Stimulated activated naive CD8-positive, alpha-beta T cell treated with anti-CD3 and anti-CD28 coated beads, Interleukin-15, amount 100 ng/mL, for 72 hours (primary cell): ENCODE measurements at regions not wholly inside any gene's neighbourhood (a gene's known extent, or its start where the extent isn't known, plus 50 kb on each side); places are given as distances from the start of the nearest gene placed in this dataset.
A peak's percentile ranks its signal among the peaks of the same experiment; 100 is the strongest.

Source experiments
- ATAC-seq: fragments of 150-1000 bp; cut with Tn5 transposase; 2 replicates; pipeline ENCODE4 v1.10.0; 2021; ENCODE audit warnings: mild to moderate bottlenecking, moderate library complexity
- DNase-seq, 2 donors: peaks; one replicate each; pipeline ENCODE4 v3.0.0; 2021 to 2022
- H3K27ac Mint-ChIP-seq, 2 donors: one replicate each; pipeline ENCODE4 v1.8.0; 2022; ENCODE audit warnings: mild to moderate bottlenecking in 2 of 2, mixed read lengths in 2 of 2, moderate library complexity in 2 of 2
- H3K27me3 Mint-ChIP-seq: one replicate; pipeline ENCODE4 v1.8.0; 2022; ENCODE audit warnings: mixed read lengths
- H3K4me1 Mint-ChIP-seq: one replicate; pipeline ENCODE4 v1.8.0; 2022; ENCODE audit warnings: mild to moderate bottlenecking, mixed read lengths
- H3K4me3 Mint-ChIP-seq, 2 donors: one replicate each; pipeline ENCODE4 v1.8.0; 2022; ENCODE audit warnings: mild to moderate bottlenecking in 2 of 2, mixed read lengths in 2 of 2, moderate library complexity in 1 of 2
- H3K9me3 Mint-ChIP-seq, 2 donors: one replicate each; pipeline ENCODE4 v1.8.0; 2022; ENCODE audit warnings: mixed read lengths in 2 of 2

DNA sequence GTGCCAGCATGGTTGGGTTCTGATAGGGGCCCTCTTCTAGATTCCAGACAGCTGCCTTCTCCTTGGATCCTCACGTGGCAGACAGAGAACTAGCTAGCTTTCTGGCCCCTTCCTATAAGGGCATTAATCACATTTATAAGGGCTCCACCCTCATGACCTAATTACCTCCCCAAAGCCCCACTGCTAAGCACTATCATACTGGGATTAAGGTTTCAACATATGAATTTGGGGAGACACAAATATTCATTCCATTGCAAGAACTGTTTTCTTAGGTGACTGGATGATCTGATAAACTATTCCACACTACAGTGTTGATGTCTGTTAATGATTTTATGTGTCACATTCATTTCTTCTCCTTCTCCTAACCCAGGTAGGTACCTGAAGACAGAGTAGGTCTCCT lies 135.8 kb upstream of the COL21A1 start:
- Mint-ChIP-seq H3K4me3 (no peak overlapping the region), H3K27me3 (no peaks in the 10 kb centered on the region), H3K27ac (no peak overlapping the region), H3K9me3 (no peaks in the 10 kb centered on the region), H3K4me1 (no peaks in the 10 kb centered on the region)
- ATAC-seq (no peak), DNase-seq (no peak)

DNA sequence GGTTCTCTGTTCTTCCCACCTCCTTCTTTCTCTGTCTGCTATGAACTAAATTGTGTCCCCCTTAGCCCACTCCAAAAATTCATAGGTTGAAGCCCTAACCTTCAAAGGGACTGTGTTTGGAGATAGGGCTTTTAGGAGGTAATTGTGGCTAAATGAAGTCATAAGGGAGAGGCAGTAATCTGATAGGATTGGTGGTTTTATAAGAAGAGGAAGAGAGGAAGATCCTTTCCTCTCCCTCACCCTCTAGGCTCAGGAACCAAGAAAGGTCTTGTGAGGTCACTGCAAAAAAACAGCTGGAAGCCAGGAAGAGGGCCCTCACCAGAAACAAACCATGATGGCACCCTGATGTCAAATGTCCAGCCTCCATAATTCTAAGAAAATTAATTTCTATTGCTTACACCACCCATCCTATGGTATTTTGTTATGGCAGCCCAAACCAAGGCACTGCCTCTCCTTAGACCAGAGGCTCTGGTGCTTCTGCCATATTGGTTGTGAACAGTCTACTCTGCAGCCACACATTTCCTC lies 135.1 kb upstream of the COL21A1 start:
- no peaks in the 10 kb centered on the region for H3K27me3 Mint-ChIP-seq
- ATAC-seq: no peak
- no peak overlapping the region for H3K4me3 Mint-ChIP-seq
- H3K4me1 Mint-ChIP-seq: no peaks in the 10 kb centered on the region
- H3K27ac Mint-ChIP-seq: no peak overlapping the region
- no peaks in the 10 kb centered on the region for H3K9me3 Mint-ChIP-seq
- no peak for DNase-seq

DNA sequence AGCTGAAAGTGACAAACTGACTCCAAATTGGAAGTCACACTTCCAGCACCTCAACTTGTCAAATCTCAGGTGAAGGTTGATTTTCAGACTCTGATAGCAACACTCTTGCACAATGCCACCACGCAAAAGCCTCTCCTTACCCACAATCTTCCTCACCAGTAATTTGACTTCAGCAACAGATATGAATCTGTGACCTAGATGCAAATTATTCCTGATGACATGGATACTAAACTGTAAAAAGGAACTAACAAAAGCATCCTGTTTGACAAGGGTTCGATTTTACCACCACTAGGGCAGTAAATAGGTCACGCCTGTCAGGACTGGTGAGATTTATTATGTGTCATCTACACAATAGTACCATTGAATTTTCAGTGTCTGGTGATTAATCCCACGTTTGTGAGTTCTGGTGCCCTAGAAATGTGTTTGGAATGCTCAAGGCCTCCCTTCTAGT lies 134.4 kb upstream of the COL21A1 start:
- ATAC-seq (no peak), DNase-seq (no peak)
- Mint-ChIP-seq H3K4me3 (no peak overlapping the region), H3K9me3 (no peaks in the 10 kb centered on the region), H3K27me3 (no peaks in the 10 kb centered on the region), H3K4me1 (no peaks in the 10 kb centered on the region), H3K27ac (no peak overlapping the region)

DNA sequence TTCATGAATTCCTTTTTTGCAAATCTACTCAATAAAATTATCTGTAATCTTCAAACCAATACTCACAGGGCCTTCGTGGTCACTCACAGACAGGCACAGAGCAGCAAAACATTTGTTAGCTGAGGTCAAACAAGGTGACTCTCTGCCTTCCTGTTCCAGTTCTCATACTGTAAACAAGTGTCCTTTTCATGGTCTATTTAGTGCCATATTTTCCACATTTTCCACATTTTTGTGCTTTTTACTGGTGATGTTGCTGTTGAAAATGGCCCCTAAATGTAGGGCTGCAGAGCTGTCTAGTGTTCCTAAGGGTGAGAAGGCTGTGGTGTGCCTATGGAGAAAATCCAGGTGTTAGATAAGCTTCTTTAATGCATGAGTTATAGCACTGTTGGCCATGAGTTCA lies 133.1 kb upstream of the COL21A1 start:
- Mint-ChIP-seq H3K9me3 (no peaks in the 10 kb centered on the region), H3K27ac (no peak overlapping the region), H3K4me3 (no peak overlapping the region), H3K4me1 (no peaks in the 10 kb centered on the region), H3K27me3 (no peaks in the 10 kb centered on the region)
- DNase-seq (no peak), ATAC-seq (no peak)

DNA sequence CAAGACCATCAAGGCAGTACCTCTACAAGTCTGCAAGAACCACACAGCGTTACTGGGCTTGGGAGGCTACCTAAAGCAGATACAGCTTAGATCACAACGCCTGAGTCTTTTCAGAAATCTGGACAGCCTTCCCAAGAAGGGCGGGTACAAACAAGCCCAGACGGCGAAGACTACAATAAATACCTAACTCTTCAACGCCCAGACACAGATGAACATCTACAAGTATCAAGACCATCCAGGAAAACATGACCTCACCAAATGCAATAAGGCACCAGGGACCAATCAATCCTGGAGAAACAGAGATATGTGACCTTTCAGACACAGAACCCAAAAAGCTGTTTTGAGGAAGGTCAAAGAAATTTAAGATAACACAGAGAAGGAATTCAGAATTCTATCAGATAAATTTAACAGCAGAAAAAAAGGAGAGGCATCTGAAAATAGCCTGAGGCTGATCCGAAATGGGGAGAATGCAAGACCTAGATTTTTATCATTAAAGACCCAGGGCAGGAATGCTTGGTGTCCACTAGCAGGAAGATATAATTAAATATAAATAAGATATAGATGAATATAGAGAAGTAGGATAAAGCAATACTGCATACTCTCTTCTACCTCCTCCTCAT lies 131.7 kb upstream of the COL21A1 start:
- Mint-ChIP-seq H3K27ac (no peak overlapping the region), H3K9me3 (no peaks in the 10 kb centered on the region)

DNA sequence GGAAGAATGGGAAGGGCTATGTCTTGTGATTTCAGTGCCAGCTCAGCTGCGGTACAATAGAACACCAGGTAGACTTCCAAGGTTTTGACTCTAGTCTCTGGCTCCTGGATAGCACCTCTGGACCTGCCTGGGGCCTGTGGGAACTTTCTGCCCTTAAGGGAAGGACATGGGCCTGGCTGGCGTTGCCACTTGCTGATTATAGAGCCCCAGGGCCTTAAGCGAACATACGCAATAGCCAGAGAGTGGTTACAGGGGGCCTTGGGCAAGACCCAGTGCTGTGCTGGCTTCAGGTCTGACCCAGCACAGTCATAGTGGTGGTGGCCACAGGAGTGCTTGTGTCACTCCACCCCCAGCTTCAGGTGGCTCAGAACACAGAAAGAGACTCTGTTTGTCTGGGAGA lies 131.1 kb upstream of the COL21A1 start:
- Mint-ChIP-seq H3K4me3 (no peak overlapping the region), H3K4me1 (no peaks in the 10 kb centered on the region), H3K27me3 (no peaks in the 10 kb centered on the region), H3K9me3 (no peaks in the 10 kb centered on the region), H3K27ac (no peak overlapping the region)
- DNase-seq (no peak), ATAC-seq (no peak)

More for the DNA sequence above, 131.7 kb upstream of the COL21A1 start:
- Mint-ChIP-seq H3K4me3 (no peak overlapping the region), H3K27me3 (no peaks in the 10 kb centered on the region), H3K4me1 (no peaks in the 10 kb centered on the region)
- ATAC-seq (no peak), DNase-seq (no peak)

DNA sequence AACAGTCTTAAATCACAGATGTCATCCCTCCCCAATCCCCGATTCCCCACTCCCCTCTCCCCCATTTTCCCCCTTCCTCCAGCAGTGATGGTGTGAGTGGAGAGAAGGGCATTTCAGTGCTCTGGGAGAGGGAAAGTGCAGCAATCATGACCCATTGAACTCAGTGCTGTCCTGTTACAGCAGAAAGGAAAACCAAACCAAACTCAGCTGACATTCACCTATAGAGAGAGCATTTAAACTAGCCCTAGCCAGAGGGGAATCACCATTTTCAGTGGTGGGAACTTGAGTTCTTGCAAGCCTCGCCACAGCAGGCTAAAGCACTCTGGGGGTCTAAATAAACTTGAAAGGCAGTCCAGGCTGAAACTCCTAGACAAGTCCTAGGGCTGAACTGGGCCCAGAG lies 129.9 kb upstream of the COL21A1 start:
- ATAC-seq (no peak), DNase-seq (no peak)
- Mint-ChIP-seq H3K27ac (no peak overlapping the region), H3K9me3 (no peaks in the 10 kb centered on the region), H3K4me3 (no peak overlapping the region), H3K4me1 (no peaks in the 10 kb centered on the region), H3K27me3 (no peaks in the 10 kb centered on the region)

DNA sequence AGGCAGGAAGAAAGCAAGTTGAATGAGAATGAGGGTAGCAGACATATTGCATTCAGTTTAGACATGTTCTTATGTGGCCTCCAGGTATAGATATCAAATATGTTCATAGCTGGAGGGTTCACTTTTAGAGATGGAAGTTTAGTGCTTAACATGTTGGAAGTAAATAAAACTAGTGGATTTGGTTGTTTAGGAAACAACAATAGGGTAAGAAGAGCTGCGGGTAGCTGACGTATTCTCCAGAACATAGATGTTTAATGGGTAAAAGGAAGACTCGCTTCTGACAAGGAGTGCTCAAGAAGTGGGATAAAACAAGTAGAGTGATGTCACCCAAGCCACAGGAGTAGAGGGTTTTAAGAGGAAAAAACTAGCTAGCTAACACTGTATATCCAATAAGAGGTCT lies 128.4 kb upstream of the COL21A1 start:
- DNase-seq: no peak
- H3K4me3 Mint-ChIP-seq: no peak overlapping the region
- ATAC-seq: no peak
- H3K4me1 Mint-ChIP-seq: peaks cover under 1% of the 10 kb centered on the region
- H3K27me3 Mint-ChIP-seq: no peaks in the 10 kb centered on the region
- no peaks in the 10 kb centered on the region for H3K9me3 Mint-ChIP-seq
- peak overlapping the region in 1 of 2 donors; percentile 9 for H3K27ac Mint-ChIP-seq

DNA sequence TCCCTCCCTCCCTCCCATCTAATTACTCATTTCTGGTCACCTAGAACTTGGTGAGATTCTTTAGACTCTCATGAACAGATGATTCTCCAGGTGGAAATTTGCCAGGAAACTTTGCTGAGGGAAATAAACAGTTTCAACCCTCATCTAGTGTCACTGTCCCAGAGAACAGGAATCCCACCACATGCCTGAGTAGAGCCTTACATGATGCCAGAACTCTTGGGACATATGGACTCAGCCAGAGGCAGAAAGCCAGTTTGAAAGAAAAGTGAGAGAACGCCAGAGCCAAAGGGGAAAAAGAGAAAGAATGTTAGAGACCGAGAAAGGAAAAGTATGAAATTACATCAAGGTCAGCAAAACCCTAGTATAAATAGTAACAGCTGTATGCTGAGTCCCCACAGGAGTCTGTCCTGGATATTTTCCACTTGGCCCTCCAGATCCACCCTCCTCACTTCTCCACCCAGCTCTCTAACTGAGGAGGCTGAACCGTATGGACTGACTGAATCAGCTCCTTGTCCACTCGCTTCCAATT lies 127.5 kb upstream of the COL21A1 start:
- no peak overlapping the region for H3K4me3 Mint-ChIP-seq
- H3K9me3 Mint-ChIP-seq: no peaks in the 10 kb centered on the region
- DNase-seq: no peak
- H3K4me1 Mint-ChIP-seq: peaks cover 9% of the 10 kb centered on the region
- H3K27ac Mint-ChIP-seq: no peak overlapping the region
- ATAC-seq: no peak
- H3K27me3 Mint-ChIP-seq: no peaks in the 10 kb centered on the region

DNA sequence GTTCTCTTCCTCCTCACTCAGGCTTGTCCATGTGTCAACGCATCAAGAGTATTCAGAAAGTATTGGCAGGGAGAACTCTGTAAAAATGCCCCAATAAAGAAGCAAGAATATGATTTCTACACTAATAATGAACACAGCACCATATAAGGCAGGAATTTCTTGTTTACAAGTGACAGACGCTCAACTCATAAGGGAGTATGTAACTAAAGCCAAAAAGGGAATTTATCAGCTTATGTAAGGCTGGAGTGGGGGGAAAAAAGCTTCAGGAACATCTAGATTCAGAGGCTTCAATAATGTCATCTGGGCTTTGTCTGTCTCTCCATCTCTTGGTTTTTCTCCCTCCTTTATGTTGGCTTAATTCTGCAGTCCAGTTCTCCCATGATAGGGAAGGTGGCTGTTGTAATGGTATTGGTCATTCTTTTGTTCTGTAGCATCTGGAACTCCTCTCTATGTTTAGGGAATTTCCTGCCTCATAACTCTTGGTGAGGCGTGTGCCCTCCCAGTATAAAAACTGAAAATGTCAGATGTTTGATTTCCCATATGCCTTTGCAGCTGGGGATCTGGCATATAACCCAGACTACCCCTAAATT lies 125.1 kb upstream of the COL21A1 start:
- H3K27me3 Mint-ChIP-seq: no peaks in the 10 kb centered on the region
- H3K27ac Mint-ChIP-seq: no peak overlapping the region
- H3K4me3 Mint-ChIP-seq: no peak overlapping the region
- DNase-seq: no peak
- H3K4me1 Mint-ChIP-seq: peaks cover 9% of the 10 kb centered on the region
- H3K9me3 Mint-ChIP-seq: no peaks in the 10 kb centered on the region
- no peak for ATAC-seq

DNA sequence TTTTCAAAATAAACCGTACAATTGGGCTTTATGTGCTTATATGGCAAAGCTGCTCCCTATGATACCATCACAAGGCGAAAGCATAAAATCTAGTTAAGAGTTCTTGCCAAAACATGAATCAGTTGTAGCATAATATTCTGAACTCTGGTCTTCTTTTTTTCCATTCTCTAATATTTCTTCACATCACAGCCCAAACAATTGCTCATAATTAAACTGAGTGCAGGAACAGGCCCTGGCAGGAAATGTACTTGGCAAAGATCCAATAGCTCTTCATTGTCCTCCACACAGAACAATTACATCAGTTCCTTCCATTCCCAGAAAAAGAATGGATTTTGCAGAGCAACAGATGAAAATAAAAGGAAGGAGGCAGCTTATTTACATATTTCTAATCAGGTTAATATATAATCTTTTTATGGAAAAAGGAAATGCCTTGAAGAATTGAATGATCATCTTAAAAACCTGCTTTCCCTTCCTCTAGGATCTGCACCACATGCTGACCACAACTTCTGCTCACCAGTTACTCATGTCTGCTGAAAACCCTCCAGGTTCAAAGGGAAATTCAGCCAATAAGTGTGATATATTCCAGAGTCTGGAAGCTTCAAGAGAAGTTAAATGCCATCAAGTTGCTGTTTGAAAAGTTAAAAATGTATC lies 123.3 kb upstream of the COL21A1 start:
- Mint-ChIP-seq H3K4me1 (peaks cover 9% of the 10 kb centered on the region), H3K9me3 (no peaks in the 10 kb centered on the region), H3K4me3 (no peak overlapping the region), H3K27me3 (no peaks in the 10 kb centered on the region), H3K27ac (no peak overlapping the region)
- DNase-seq (no peak), ATAC-seq (no peak)

DNA sequence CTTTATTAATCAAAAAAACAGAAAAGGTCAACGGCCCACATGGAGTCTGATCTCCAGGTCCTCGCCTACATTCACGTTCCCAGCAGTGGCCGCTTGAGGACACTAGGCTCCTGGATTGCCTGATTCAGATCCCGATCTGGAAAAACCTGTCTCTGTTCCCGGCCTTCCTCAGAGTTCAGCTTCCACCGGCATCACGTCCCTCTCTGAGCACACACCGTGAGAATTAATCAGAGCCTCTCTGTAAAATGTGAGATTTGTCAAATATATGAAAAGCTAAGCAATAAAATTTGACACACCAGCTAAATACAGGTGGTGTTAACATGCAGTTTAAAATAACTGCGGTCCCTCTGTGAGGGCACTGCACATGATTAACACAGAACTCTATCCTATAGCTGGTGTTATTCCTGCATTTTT lies 122.8 kb upstream of the COL21A1 start:
- H3K9me3 Mint-ChIP-seq: no peaks in the 10 kb centered on the region
- DNase-seq (no peak), ATAC-seq (no peak)
- peaks cover 9% of the 10 kb centered on the region for H3K4me1 Mint-ChIP-seq
- H3K4me3 Mint-ChIP-seq: no peak overlapping the region
- H3K27ac Mint-ChIP-seq: no peak overlapping the region
- H3K27me3 Mint-ChIP-seq: no peaks in the 10 kb centered on the region

DNA sequence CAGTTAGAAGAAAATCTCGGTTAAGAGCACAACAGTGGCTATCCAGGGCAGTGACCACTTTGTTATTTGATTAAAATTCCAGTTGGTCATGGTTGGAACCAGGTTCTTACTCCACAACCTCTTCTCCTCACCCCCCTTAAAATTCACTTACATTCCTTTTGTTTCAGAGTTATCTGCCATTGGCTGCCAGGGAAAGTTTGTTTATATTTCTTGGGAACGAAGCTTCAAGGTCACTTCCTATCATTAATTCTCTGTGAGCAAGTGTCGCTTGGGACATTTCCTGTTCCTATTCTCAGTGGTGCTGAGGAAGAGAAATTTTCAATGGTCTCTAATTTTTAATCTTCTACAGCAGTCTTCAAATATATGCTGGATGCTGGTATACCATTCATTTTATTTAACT lies 121.1 kb upstream of the COL21A1 start:
- H3K27ac Mint-ChIP-seq: no peak overlapping the region
- H3K4me3 Mint-ChIP-seq: no peak overlapping the region
- ATAC-seq (no peak), DNase-seq (no peak)
- H3K9me3 Mint-ChIP-seq: no peaks in the 10 kb centered on the region
- no peaks in the 10 kb centered on the region for H3K27me3 Mint-ChIP-seq
- H3K4me1 Mint-ChIP-seq: peaks cover 9% of the 10 kb centered on the region

DNA sequence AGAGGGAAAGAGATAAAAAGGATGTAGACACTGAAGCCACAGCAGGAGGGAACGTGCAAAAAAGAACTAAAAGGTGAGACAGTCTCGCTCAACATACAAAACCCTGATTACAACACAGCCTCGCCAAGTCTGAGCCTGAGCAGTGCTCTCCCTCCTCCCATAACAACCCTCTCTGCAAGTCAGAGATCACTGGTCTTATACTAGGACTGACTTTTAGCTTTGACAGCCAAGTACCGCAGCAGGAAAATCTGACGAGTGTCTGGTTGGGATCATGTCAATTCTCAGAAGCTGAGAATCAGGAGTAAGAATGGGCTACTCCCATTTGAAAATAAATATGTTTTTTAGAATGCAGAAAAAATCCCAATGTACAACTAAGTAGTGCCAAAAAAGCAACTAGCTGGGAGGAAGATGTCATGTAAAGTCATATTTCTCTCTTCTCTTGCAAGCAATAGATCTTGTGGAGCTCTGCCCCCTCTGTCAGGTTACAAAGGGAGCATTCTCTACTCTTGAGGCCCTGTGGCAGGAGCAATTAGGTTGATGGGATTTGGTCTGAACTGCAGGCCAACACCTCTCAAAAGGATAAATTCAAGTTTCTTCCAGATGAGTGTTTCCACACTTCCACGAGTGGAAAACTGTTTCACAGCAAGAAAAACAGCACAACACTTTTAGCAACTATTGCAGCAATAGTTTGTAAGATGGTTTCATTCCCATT lies 118.9 kb upstream of the COL21A1 start:
- DNase-seq: no peak
- Mint-ChIP-seq H3K9me3 (no peaks in the 10 kb centered on the region), H3K27ac (no peak overlapping the region)

DNA sequence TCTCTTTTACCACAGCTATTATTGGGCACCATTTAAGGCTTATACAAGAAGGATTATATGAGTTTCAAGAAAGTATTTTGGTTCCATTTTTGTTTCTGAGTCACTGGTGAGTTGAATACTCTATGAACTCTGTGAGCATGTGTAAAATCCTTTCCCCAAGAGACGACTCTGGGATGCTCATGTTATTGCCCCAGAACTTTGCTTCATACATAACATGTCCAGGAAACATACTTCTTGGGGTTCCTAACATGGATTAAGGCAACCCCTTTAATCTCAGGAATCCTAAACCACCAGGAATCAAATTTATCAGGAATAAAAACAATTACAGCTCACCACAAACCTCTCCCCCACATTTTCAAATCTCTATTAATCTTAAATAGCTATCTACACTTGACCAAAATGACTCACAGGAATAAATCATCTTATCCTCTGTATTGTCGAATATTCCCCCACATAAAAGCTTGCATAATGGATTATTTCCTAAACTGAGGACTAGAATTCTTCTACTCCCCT lies 117.5 kb upstream of the COL21A1 start:
- ATAC-seq: no peak

More for the DNA sequence above, 118.9 kb upstream of the COL21A1 start:
- no peak for ATAC-seq
- Mint-ChIP-seq H3K27me3 (no peaks in the 10 kb centered on the region), H3K4me3 (no peak overlapping the region), H3K4me1 (peaks cover 9% of the 10 kb centered on the region)

More for the DNA sequence above, 117.5 kb upstream of the COL21A1 start:
- Mint-ChIP-seq H3K4me1 (no peaks in the 10 kb centered on the region), H3K27ac (no peak overlapping the region), H3K4me3 (no peak overlapping the region), H3K27me3 (no peaks in the 10 kb centered on the region), H3K9me3 (no peaks in the 10 kb centered on the region)
- DNase-seq: no peak
